PC-9 (cell line): ENCODE measurements at regions not wholly inside any gene's neighbourhood (a gene's known extent, or its start where the extent isn't known, plus 50 kb on each side); places are given as distances from the start of the nearest gene placed in this dataset.

ENCODE experiments used
- CTCF ChIP-seq: fragments of 200-600 bp; sonication (generic); conservative IDR thresholded peaks from 2 replicates; pipeline ENCODE4 v1.6.1; 2017; ENCODE audit warnings: mixed run types, antibody characterized with exemption, mild to moderate bottlenecking, moderate library complexity
- EZH2 ChIP-seq: fragments of 200-600 bp; sonication (generic); IDR thresholded peaks from 2 replicates; pipeline ENCODE4 v1.8.0; 2017; ENCODE audit warnings: antibody characterized with exemption, low read depth

- TF ChIP-seq CTCF, result no peak
- TF ChIP-seq EZH2, result no peak
These were observed 466.1 kb downstream of the PRKD1 start for GRCh38 chr14:29461506-29461905.
